ENCODE measurements at regions not wholly inside any gene's neighbourhood (a gene's known extent, or its start where the extent isn't known, plus 50 kb on each side); places are given as distances from the start of the nearest gene placed in this dataset.

GRCh38 chr10:28939281-28940157 lies 262.2 kb downstream of the BAMBI start:
- Histone ChIP-seq H3K27ac (ENCODE audit: low read depth) (no peak overlapping the region), H3F3A (replicated peaks; ENCODE audit: low read depth) (no peaks in the 10 kb centered on the region), H4K20me1 (replicated peaks; ENCODE audit: insufficient read depth) (no peaks in the 10 kb centered on the region), H3K27me3 (ENCODE audit: insufficient read depth) (no peaks in the 10 kb centered on the region), H3K36me3 (ENCODE audit: insufficient read depth) (no peaks in the 10 kb centered on the region), H2AFZ (peak overlapping the region; percentile 87), H3K79me2 (replicated peaks; ENCODE audit: insufficient read depth) (no peaks in the 10 kb centered on the region), H3K4me1 (ENCODE audit: insufficient read depth) (peaks cover 5% of the 10 kb centered on the region; the same call in 1 of the 2 replicates), H3K4me3 (peak overlapping the region; percentile 54), H3K9me2 (ENCODE audit: insufficient read depth) (no peaks in the 10 kb centered on the region), H3K4me2 (peak overlapping the region; percentile 76)
- ATAC-seq (peak; percentile 95), DNase-seq (ENCODE audit: low spot score) (peak; percentile 95)
- peak overlapping the region; percentile 78 for H3K4me3 Mint-ChIP-seq
- peaks cover 11% of the 10 kb centered on the region; the same call in 2 of the 3 replicates for H3K9me3 Mint-ChIP-seq
- H3K27me3 Mint-ChIP-seq (ENCODE audit: insufficient read depth, low read depth, poor library complexity): peaks cover 5% of the 10 kb centered on the region
- H3K27ac Mint-ChIP-seq: no peak overlapping the region
- H3K4me1 Mint-ChIP-seq: peaks cover 17% of the 10 kb centered on the region
- peaks cover 8% of the 10 kb centered on the region; the same call in 2 of the 3 replicates for H3K36me3 Mint-ChIP-seq (ENCODE audit: low read depth)
- TF ChIP-seq NANOG (IDR thresholded peaks at IDR 0.05; ENCODE audit: borderline replicate concordance) (no peak), ZNF331 (CRISPR knock-in tag; IDR thresholded peaks at IDR 0.05; ENCODE audit: low read depth) (no peak), EZH2phosphoT487 (IDR thresholded peaks at IDR 0.05; ENCODE audit: unreplicated experiment) (no peak), POLR2AphosphoS5 (IDR thresholded peaks at IDR 0.05; ENCODE audit: low read depth) (no peak), CTCF (conservative IDR thresholded peaks at IDR 0.05; ENCODE audit: low read depth in 2 of 2) (peak; percentile 85 to 93), JUNB (IDR thresholded peaks at IDR 0.05; ENCODE audit: unreplicated experiment) (no peak), EZH2 (IDR thresholded peaks at IDR 0.05; ENCODE audit: low read depth, unreplicated experiment) (no peak), ZNF114 (CRISPR knock-in tag; IDR thresholded peaks at IDR 0.05) (no peak), CREB1 (CRISPR knock-in tag; IDR thresholded peaks at IDR 0.05; ENCODE audit: low read depth) (peak; percentile 23; the same call in 1 of the 2 replicates), ETS1 (IDR thresholded peaks at IDR 0.05) (no peak), STAT1 (IDR thresholded peaks at IDR 0.05; ENCODE audit: unreplicated experiment) (no peak), REST (IDR thresholded peaks at IDR 0.05; ENCODE audit: unreplicated experiment) (no peak)
- TF ChIP-seq, protein P1, sequence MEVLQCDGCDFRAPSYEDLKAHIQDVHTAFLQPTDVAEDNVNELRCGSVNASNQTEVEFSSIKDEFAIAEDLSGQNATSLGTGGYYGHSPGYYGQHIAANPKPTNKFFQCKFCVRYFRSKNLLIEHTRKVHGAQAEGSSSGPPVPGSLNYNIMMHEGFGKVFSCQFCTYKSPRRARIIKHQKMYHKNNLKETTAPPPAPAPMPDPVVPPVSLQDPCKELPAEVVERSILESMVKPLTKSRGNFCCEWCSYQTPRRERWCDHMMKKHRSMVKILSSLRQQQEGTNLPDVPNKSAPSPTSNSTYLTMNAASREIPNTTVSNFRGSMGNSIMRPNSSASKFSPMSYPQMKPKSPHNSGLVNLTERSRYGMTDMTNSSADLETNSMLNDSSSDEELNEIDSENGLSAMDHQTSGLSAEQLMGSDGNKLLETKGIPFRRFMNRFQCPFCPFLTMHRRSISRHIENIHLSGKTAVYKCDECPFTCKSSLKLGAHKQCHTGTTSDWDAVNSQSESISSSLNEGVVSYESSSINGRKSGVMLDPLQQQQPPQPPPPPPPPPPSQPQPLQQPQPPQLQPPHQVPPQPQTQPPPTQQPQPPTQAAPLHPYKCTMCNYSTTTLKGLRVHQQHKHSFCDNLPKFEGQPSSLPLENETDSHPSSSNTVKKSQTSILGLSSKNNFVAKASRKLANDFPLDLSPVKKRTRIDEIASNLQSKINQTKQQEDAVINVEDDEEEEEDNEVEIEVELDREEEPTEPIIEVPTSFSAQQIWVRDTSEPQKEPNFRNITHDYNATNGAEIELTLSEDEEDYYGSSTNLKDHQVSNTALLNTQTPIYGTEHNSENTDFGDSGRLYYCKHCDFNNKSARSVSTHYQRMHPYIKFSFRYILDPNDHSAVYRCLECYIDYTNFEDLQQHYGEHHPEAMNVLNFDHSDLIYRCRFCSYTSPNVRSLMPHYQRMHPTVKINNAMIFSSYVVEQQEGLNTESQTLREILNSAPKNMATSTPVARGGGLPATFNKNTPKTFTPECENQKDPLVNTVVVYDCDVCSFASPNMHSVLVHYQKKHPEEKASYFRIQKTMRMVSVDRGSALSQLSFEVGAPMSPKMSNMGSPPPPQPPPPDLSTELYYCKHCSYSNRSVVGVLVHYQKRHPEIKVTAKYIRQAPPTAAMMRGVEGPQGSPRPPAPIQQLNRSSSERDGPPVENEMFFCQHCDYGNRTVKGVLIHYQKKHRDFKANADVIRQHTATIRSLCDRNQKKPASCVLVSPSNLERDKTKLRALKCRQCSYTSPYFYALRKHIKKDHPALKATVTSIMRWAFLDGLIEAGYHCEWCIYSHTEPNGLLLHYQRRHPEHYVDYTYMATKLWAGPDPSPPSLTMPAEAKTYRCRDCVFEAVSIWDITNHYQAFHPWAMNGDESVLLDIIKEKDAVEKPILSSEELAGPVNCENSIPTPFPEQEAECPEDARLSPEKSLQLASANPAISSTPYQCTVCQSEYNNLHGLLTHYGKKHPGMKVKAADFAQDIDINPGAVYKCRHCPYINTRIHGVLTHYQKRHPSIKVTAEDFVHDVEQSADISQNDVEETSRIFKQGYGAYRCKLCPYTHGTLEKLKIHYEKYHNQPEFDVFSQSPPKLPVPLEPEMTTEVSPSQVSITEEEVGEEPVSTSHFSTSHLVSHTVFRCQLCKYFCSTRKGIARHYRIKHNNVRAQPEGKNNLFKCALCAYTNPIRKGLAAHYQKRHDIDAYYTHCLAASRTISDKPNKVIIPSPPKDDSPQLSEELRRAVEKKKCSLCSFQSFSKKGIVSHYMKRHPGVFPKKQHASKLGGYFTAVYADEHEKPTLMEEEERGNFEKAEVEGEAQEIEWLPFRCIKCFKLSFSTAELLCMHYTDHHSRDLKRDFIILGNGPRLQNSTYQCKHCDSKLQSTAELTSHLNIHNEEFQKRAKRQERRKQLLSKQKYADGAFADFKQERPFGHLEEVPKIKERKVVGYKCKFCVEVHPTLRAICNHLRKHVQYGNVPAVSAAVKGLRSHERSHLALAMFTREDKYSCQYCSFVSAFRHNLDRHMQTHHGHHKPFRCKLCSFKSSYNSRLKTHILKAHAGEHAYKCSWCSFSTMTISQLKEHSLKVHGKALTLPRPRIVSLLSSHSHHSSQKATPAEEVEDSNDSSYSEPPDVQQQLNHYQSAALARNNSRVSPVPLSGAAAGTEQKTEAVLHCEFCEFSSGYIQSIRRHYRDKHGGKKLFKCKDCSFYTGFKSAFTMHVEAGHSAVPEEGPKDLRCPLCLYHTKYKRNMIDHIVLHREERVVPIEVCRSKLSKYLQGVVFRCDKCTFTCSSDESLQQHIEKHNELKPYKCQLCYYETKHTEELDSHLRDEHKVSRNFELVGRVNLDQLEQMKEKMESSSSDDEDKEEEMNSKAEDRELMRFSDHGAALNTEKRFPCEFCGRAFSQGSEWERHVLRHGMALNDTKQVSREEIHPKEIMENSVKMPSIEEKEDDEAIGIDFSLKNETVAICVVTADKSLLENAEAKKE (CRISPR knock-in tag; IDR thresholded peaks at IDR 0.05): no peak

Measured in GM23338 (cell line).